NCI-H2029 treated with DMSO at 0.1 percent for 48 hours (cell line): ENCODE measurements at regions not wholly inside any gene's neighbourhood (a gene's known extent, or its start where the extent isn't known, plus 50 kb on each side); places are given as distances from the start of the nearest gene placed in this dataset.
"Not testable (repeated sequence)": the region's sequence is repeated elsewhere in the genome, so short reads cannot be mapped to it uniquely, and the experiment has no call there.

Experiments used
- DNase-seq: peaks from one replicate; lab custom pipeline; 2025; lab: John Stamatoyannopoulos, UW

- no peak for DNase-seq
Measured at GRCh38 chr4:169934794-169935429, 91.3 kb downstream of the MFAP3L start.

GRCh38 chr4:169933531-169933930 lies 92.7 kb downstream of the MFAP3L start:
- no peak for DNase-seq

GRCh38 chr4:169931964-169932363 lies 94.2 kb downstream of the MFAP3L start:
- DNase-seq = no peak

- DNase-seq = not testable (repeated sequence)
Measured at GRCh38 chr4:169930755-169931154, 95.4 kb downstream of the MFAP3L start.

- no peak for DNase-seq
Measured at GRCh38 chr4:169927280-169927679, 98.9 kb downstream of the MFAP3L start.

- no peak for DNase-seq
Measured at GRCh38 chr4:169925678-169926077, 100.5 kb downstream of the MFAP3L start.

GRCh38 chr4:169922632-169923276 lies 103.4 kb downstream of the MFAP3L start:
- DNase-seq = no peak

- no peak for DNase-seq
Measured at GRCh38 chr4:169921732-169922131, 104.5 kb downstream of the MFAP3L start.

GRCh38 chr4:169921237-169921636 lies 105.0 kb downstream of the MFAP3L start:
- DNase-seq = no peak

- DNase-seq = not testable (repeated sequence)
Measured at GRCh38 chr4:169919194-169920124, 106.7 kb downstream of the MFAP3L start.

- DNase-seq = no peak
Measured at GRCh38 chr4:169915545-169915944, 110.7 kb downstream of the MFAP3L start.

- no peak for DNase-seq
Measured at GRCh38 chr4:169914866-169915265, 111.3 kb downstream of the MFAP3L start.

GRCh38 chr4:169912996-169913395 lies 113.2 kb downstream of the MFAP3L start:
- DNase-seq = no peak

GRCh38 chr4:169909897-169910296 lies 116.3 kb downstream of the MFAP3L start:
- no peak for DNase-seq

- no peak for DNase-seq
Measured at GRCh38 chr4:169909479-169909878, 116.7 kb downstream of the MFAP3L start.

- DNase-seq = no peak
Measured at GRCh38 chr4:169907705-169908104, 118.5 kb downstream of the MFAP3L start.

GRCh38 chr4:169906821-169907220 lies 119.4 kb downstream of the MFAP3L start:
- no peak for DNase-seq

- DNase-seq = no peak
Measured at GRCh38 chr4:169906104-169906503, 120.1 kb downstream of the MFAP3L start.

- no peak for DNase-seq
Measured at GRCh38 chr4:169902658-169903345, 123.4 kb downstream of the MFAP3L start.

- DNase-seq = no peak
Measured at GRCh38 chr4:169900241-169900845, 125.9 kb downstream of the MFAP3L start.

- DNase-seq = no peak
Measured at GRCh38 chr4:169899295-169899694, 126.9 kb downstream of the MFAP3L start.

GRCh38 chr4:169898095-169898494 lies 128.1 kb downstream of the MFAP3L start:
- no peak for DNase-seq
